CD14-positive monocyte (primary cell): ENCODE measurements at regions not wholly inside any gene's neighbourhood (a gene's known extent, or its start where the extent isn't known, plus 50 kb on each side); places are given as distances from the start of the nearest gene placed in this dataset.

ENCODE experiments used
- DNase-seq, 3 donors: peaks; one replicate each; pipeline ENCODE4 v3.0.0-alpha.2; 2011 to 2022
- H2AFZ ChIP-seq: 2 replicates; pipeline ENCODE4 v1.6.0; 2012; ENCODE audit warnings: mild to moderate bottlenecking, low read depth, low read length, inconsistent platforms; ENCODE audit not compliant: insufficient read depth, poor library complexity, severe bottlenecking
- H3K27ac ChIP-seq, 2 donors: 1 replicate in 1 of 2; 2 replicates in 1 of 2; pipeline ENCODE4 v1.5.1; 2012 to 2013; ENCODE audit warnings: low read length in 2 of 2, control low read depth in 1 of 2, inconsistent platforms in 1 of 2, low read depth in 1 of 2, mild to moderate bottlenecking in 1 of 2
- H3K27me3 ChIP-seq, 2 donors: one replicate each; pipeline versions ENCODE4 v1.6.0 to v1.6.1; 2011 to 2013; ENCODE audit warnings: low read length in 2 of 2; ENCODE audit not compliant: control insufficient read depth in 2 of 2, insufficient read depth in 2 of 2
- H3K36me3 ChIP-seq, 2 donors: replicated peaks in 1 of 2; 1 replicate in 1 of 2; 2 replicates in 1 of 2; pipeline versions ENCODE4 v1.5.1 to v1.6.1; 2012 to 2013; ENCODE audit warnings: low read length in 2 of 2, control low read depth in 1 of 2, inconsistent platforms in 1 of 2, mild to moderate bottlenecking in 1 of 2; ENCODE audit not compliant: insufficient read depth in 2 of 2, control insufficient read depth in 1 of 2
- H3K4me1 ChIP-seq, 2 donors: 1 replicate in 1 of 2; 2 replicates in 1 of 2; pipeline versions ENCODE4 v1.5.1 to v1.6.1; 2012 to 2013; ENCODE audit warnings: low read length in 2 of 2, control low read depth in 1 of 2, inconsistent platforms in 1 of 2, mild to moderate bottlenecking in 1 of 2, moderate library complexity in 1 of 2; ENCODE audit not compliant: insufficient read depth in 2 of 2, control insufficient read depth in 1 of 2
- H3K4me2 ChIP-seq: replicated peaks from 2 replicates; pipeline ENCODE3; 2012; ENCODE audit warnings: low read length, moderate library complexity, mild to moderate bottlenecking; ENCODE audit not compliant: poor library complexity, severe bottlenecking; ENCODE audit errors: extremely low read depth
- H3K4me3 ChIP-seq, 3 experiments: fragments of 200-600 bp in 1 of 3; sonication (generic) in 1 of 3; replicated peaks in 1 of 3; 1 replicate in 2 of 3; 2 replicates in 1 of 3; pipeline ENCODE4 v1.5.1; 2011 to 2013; ENCODE audit warnings: low read length in 3 of 3, mild to moderate bottlenecking in 3 of 3, control low read depth in 2 of 3, low read depth in 2 of 3, inconsistent platforms in 1 of 3, moderate library complexity in 1 of 3
- H3K79me2 ChIP-seq: 2 replicates; pipeline ENCODE4 v1.6.0; 2012; ENCODE audit warnings: mild to moderate bottlenecking, control low read depth, inconsistent platforms, low read length, moderate library complexity; ENCODE audit not compliant: insufficient read depth
- H3K9ac ChIP-seq: 2 replicates; pipeline ENCODE4 v1.6.0; 2017; ENCODE audit warnings: low read length, mild to moderate bottlenecking; ENCODE audit not compliant: insufficient read depth, poor library complexity, severe bottlenecking
- H3K9me3 ChIP-seq, 2 donors: replicated peaks in 1 of 2; 1 replicate in 1 of 2; 2 replicates in 1 of 2; pipeline versions ENCODE4 v1.5.1 to v1.6.1; 2012 to 2013; ENCODE audit warnings: low read length in 2 of 2, control low read depth in 1 of 2; ENCODE audit not compliant: control insufficient read depth in 1 of 2, insufficient read depth in 1 of 2
- H4K20me1 ChIP-seq: 2 replicates; pipeline ENCODE4 v1.6.0; 2012; ENCODE audit warnings: mild to moderate bottlenecking, low read length, control low read depth, moderate library complexity; ENCODE audit not compliant: insufficient read depth
- H3K27ac Mint-ChIP-seq, 7 donors: one replicate each; pipeline ENCODE4 v1.8.0; 2020; ENCODE audit warnings: mild to moderate bottlenecking in 7 of 7, mixed read lengths in 7 of 7, moderate library complexity in 6 of 7, inconsistent platforms in 2 of 7
- H3K27me3 Mint-ChIP-seq, 3 donors: one replicate each; pipeline ENCODE4 v1.8.0; 2021 to 2022; ENCODE audit warnings: low read depth in 3 of 3, mild to moderate bottlenecking in 3 of 3, mixed read lengths in 3 of 3, moderate library complexity in 3 of 3, inconsistent platforms in 1 of 3
- H3K36me3 Mint-ChIP-seq, 2 donors: one replicate each; pipeline ENCODE4 v1.8.0; 2020; ENCODE audit warnings: mixed read lengths in 2 of 2, inconsistent platforms in 1 of 2, mild to moderate bottlenecking in 1 of 2
- H3K4me1 Mint-ChIP-seq: one replicate; pipeline ENCODE4 v1.8.0; 2020; ENCODE audit warnings: mild to moderate bottlenecking, mixed read lengths
- H3K4me3 Mint-ChIP-seq, 2 donors: one replicate each; pipeline ENCODE4 v1.8.0; 2020; ENCODE audit warnings: mild to moderate bottlenecking in 2 of 2, mixed read lengths in 2 of 2, moderate library complexity in 1 of 2
- H3K9me3 Mint-ChIP-seq, 7 donors: one replicate each; pipeline ENCODE4 v1.8.0; 2020 to 2022; ENCODE audit warnings: mixed read lengths in 7 of 7, mild to moderate bottlenecking in 6 of 7, moderate library complexity in 6 of 7, inconsistent platforms in 2 of 7
- CTCF ChIP-seq: fragments of 200-600 bp; IDR thresholded peaks from one replicate; pipeline ENCODE4 v1.8.0; 2022; ENCODE audit warnings: antibody characterized with exemption, mild to moderate bottlenecking
- WGBS: methylation state at CpG from one replicate; pipeline ENCODE4 v1.1.5; 2013; ENCODE audit warnings: missing lambda C conversion rate; ENCODE audit not compliant: insufficient coverage; 5-methylcytosine and 5-hydroxymethylcytosine counted together
- intact Hi-C, 2 donors: fragments of 100-400 bp; cut with micrococcal nuclease; formaldehyde crosslinking; loops; one replicate each; pipeline versions ENCODE4 v1.15.0 to v1.15.1; 2023

- Histone ChIP-seq H3K4me1 (peaks cover 10 to 12% of the 10 kb centered on the region in 2 donors), H3K27me3 (no peaks in the 10 kb centered on the region), H3K9ac (no peak overlapping the region), H4K20me1 (no peaks in the 10 kb centered on the region), H3K4me2 (no peak overlapping the region), H3K79me2 (no peaks in the 10 kb centered on the region), H3K4me3 (no peak overlapping the region), H3K9me3 (no peaks in the 10 kb centered on the region), H2AFZ (no peak overlapping the region), H3K36me3 (no peaks in the 10 kb centered on the region), H3K27ac (no peak overlapping the region)
- Mint-ChIP-seq H3K4me3 (no peak overlapping the region), H3K27ac (no peak overlapping the region), H3K36me3 (no peaks in the 10 kb centered on the region), H3K4me1 (peaks cover 18% of the 10 kb centered on the region), H3K27me3 (peaks cover 0 to 2% (median 0%) of the 10 kb centered on the region in 3 donors), H3K9me3 (peaks cover 0 to 2% (median 0%) of the 10 kb centered on the region in 7 donors)
- no peak for DNase-seq
- intact Hi-C loops = no loop called here
- TF ChIP-seq CTCF = no peak
- WGBS = 100% methylated on average over 2 of the region's 3 CpGs
Observed at GRCh38 chr4:11098461-11098860, 330.2 kb downstream of the HS3ST1 start.

GRCh38 chr4:11097725-11098124, 331.0 kb downstream of the HS3ST1 start:
- Mint-ChIP-seq H3K4me1 (peaks cover 14% of the 10 kb centered on the region), H3K27me3 (peaks cover 0 to 2% (median 0%) of the 10 kb centered on the region in 3 donors), H3K27ac (peak overlapping the region in 1 of 7 donors; percentile 22), H3K9me3 (peaks cover 0 to 2% (median 0%) of the 10 kb centered on the region in 7 donors), H3K4me3 (no peak overlapping the region), H3K36me3 (no peaks in the 10 kb centered on the region)
- Histone ChIP-seq H3K4me1 (peaks cover 10 to 12% of the 10 kb centered on the region in 2 donors), H3K27me3 (no peaks in the 10 kb centered on the region), H3K9me3 (no peaks in the 10 kb centered on the region), H2AFZ (no peak overlapping the region), H3K9ac (no peak overlapping the region), H3K4me3 (no peak overlapping the region), H3K4me2 (no peak overlapping the region), H3K79me2 (no peaks in the 10 kb centered on the region), H3K36me3 (no peaks in the 10 kb centered on the region), H3K27ac (no peak overlapping the region), H4K20me1 (no peaks in the 10 kb centered on the region)
- intact Hi-C loops = no loop called here
- no peak for TF ChIP-seq CTCF
- DNase-seq = no peak
- no CpG with 5 or more reads among the region's 2 CpGs for WGBS
